GM12878 (cell line): ENCODE measurements at regions not wholly inside any gene's neighbourhood (a gene's known extent, or its start where the extent isn't known, plus 50 kb on each side); places are given as distances from the start of the nearest gene placed in this dataset.

Experiments
- ATAC-seq: fragments of 200-7000 bp; cut with Tn5 transposase; 3 replicates; pipeline ENCODE4 v1.9.1; 2020; ENCODE audit warnings: mild to moderate bottlenecking, moderate library complexity
- BruUV-seq: library from RNA; stranded (reverse); fragments of 400-500 nt; replicated peaks from 2 replicates; lab custom pipeline; 2021; lab: Mats Ljungman, UMichigan
- CTCF ChIA-PET: fragments of 300-600 bp; sonication (Branson Sonifier 250); formaldehyde crosslinking; extraction: SDS; loops from one replicate; lab custom pipeline; 2021; ENCODE audit warnings: inconsistent platforms; lab: Yijun Ruan, JAX
- POLR2A ChIA-PET: fragments of 350-600 bp; formaldehyde crosslinking; extraction: SDS; loops from one replicate; lab custom pipeline; 2021; ENCODE audit warnings: inconsistent platforms; lab: Charles Lee
- RAD21 ChIA-PET: fragments of 300-600 bp; sonication (Branson Sonifier 250); formaldehyde crosslinking; loops from one replicate; lab custom pipeline; 2023; ENCODE audit warnings: antibody characterized with exemption; ENCODE audit not compliant: unreplicated experiment; lab: Charles Lee
- SMC1A ChIA-PET: fragments of 300-600 bp; sonication (Branson Sonifier 250); formaldehyde crosslinking; loops from one replicate; lab custom pipeline; 2023; ENCODE audit not compliant: unreplicated experiment, uncharacterized antibody; lab: Charles Lee
- DNase-seq: peaks from one replicate; pipeline ENCODE4 v3.0.0-alpha.2; 2011; ENCODE audit warnings: low read depth, low spot score
- FAIRE-seq: peaks from 3 replicates; lab custom pipeline; 2011; peaks lifted over from hg19 to GRCh38; lab: Jason Lieb, UNC
- H2AFZ ChIP-seq: 2 replicates; pipeline ENCODE4 v1.6.0; 2011; ENCODE audit warnings: low read depth, low read length, control low read depth; ENCODE audit not compliant: control insufficient read depth
- H3K27ac ChIP-seq: 2 replicates; pipeline ENCODE4 v1.5.1; 2011; ENCODE audit warnings: control low read depth; ENCODE audit not compliant: control insufficient read depth, insufficient read depth
- H3K27me3 ChIP-seq, 2 experiments: replicated peaks in 1 of 2; 2 replicates each; pipeline versions ENCODE4 v1.6.0 to v1.6.1; 2011; ENCODE audit warnings: low read length in 1 of 2; ENCODE audit not compliant: control insufficient read depth in 2 of 2, insufficient read depth in 2 of 2
- H3K36me3 ChIP-seq, 2 experiments: 2 replicates each; pipeline ENCODE4 v1.5.1; 2011; ENCODE audit warnings: low read length in 1 of 2; ENCODE audit not compliant: control insufficient read depth in 2 of 2, insufficient read depth in 2 of 2
- H3K4me1 ChIP-seq: 2 replicates; pipeline ENCODE4 v1.6.1; 2011; ENCODE audit warnings: mild to moderate bottlenecking, low read length, moderate library complexity, mixed read lengths; ENCODE audit not compliant: control insufficient read depth, insufficient read depth
- H3K4me2 ChIP-seq: 2 replicates; pipeline ENCODE4 v1.6.0; 2011; ENCODE audit warnings: control low read depth; ENCODE audit not compliant: control insufficient read depth, insufficient read depth
- H3K4me3 ChIP-seq: fragments of 200-600 bp; sonication (generic); 2 replicates; pipeline ENCODE4 v1.5.1; 2016
- H3K79me2 ChIP-seq: 2 replicates; pipeline ENCODE4 v1.6.0; 2011; ENCODE audit warnings: low read length; ENCODE audit not compliant: control insufficient read depth, insufficient read depth
- H3K9ac ChIP-seq: 2 replicates; pipeline ENCODE4 v1.8.0; 2011; ENCODE audit warnings: low read length, control low read depth, mixed read lengths; ENCODE audit not compliant: control insufficient read depth, insufficient read depth
- H3K9me3 ChIP-seq: replicated peaks from 3 replicates; pipeline ENCODE4 v1.5.1; 2011; ENCODE audit warnings: mild to moderate bottlenecking, low read length; ENCODE audit not compliant: control insufficient read depth, insufficient read depth
- H4K20me1 ChIP-seq: 2 replicates; pipeline ENCODE4 v1.6.0; 2011; ENCODE audit not compliant: control insufficient read depth, insufficient read depth
- ASH2L ChIP-seq: fragments of 300-600, 200-600 bp; sonication (generic); IDR thresholded peaks from 2 replicates; pipeline ENCODE4 v1.6.1; 2017; ENCODE audit warnings: low read depth, mild to moderate bottlenecking, borderline replicate concordance
- CEBPB ChIP-seq, 2 experiments: fragments of 150-350 bp in 1 of 2; IDR thresholded peaks; 2 replicates each; pipeline ENCODE4 v1.6.1; 2012 to 2014; ENCODE audit warnings: low read depth in 2 of 2, low read length in 2 of 2, borderline replicate concordance in 1 of 2, inconsistent platforms in 1 of 2
- CHD1 ChIP-seq: IDR thresholded peaks from 2 replicates; pipeline ENCODE4 v1.6.1; 2012; ENCODE audit warnings: low read depth, low read length, improper control_type of control experiment
- PAX5 ChIP-seq: IDR thresholded peaks from 2 replicates; pipeline ENCODE4 v1.6.1; 2011; ENCODE audit warnings: low read depth, low read length, borderline replicate concordance
- PRDM15 ChIP-seq: fragments of 450-650 bp; formaldehyde crosslinking; IDR thresholded peaks from 2 replicates; pipeline ENCODE4 v1.4.0; 2020; ENCODE audit warnings: mild to moderate bottlenecking, moderate library complexity
- SMAD1 ChIP-seq: fragments of 450-650 bp; IDR thresholded peaks from 2 replicates; pipeline ENCODE4 v1.6.1; 2018; ENCODE audit warnings: mild to moderate bottlenecking, low read depth; ENCODE audit not compliant: partially characterized antibody
- ZBED1 ChIP-seq: IDR thresholded peaks from 2 replicates; pipeline ENCODE4 v1.6.1; 2016; ENCODE audit warnings: borderline replicate concordance
- ZBTB11 ChIP-seq: fragments of 450-650 bp; formaldehyde crosslinking; IDR thresholded peaks from 2 replicates; pipeline ENCODE4 v1.5.0; 2022; ENCODE audit warnings: mild to moderate bottlenecking, missing genetic modification characterization
- ZNF592 ChIP-seq: fragments of 450-650 bp; IDR thresholded peaks from 2 replicates; pipeline ENCODE4 v1.6.1; 2017; ENCODE audit warnings: mild to moderate bottlenecking, moderate library complexity
- WGBS: methylation state at CpG from one replicate; pipeline ENCODE4 v1.1.6; 2016; ENCODE audit warnings: low lambda C conversion rate; ENCODE audit not compliant: insufficient replicate concordance, insufficient coverage; ENCODE audit errors: missing lambda C conversion rate; 5-methylcytosine and 5-hydroxymethylcytosine counted together
- in situ Hi-C: fragments of 300-500 bp; cut with MboI; formaldehyde crosslinking; loops from 9 replicates; pipeline ENCODE4 v1.14.3; 2018; ENCODE audit warnings: mixed read lengths
- intact Hi-C: fragments of 100-400 bp; cut with micrococcal nuclease; formaldehyde crosslinking; loops from one replicate; pipeline ENCODE4 v1.14.2; 2022; ENCODE audit not compliant: unreplicated experiment

- Histone ChIP-seq H4K20me1 (no peaks in the 10 kb centered on the region), H3K4me1 (no peaks in the 10 kb centered on the region), H3K27me3 (no peaks in the 10 kb centered on the region; a peak in 2 of 4 replicates), H3K4me2 (no peak overlapping the region), H3K9me3 (no peaks in the 10 kb centered on the region), H3K9ac (no peak overlapping the region), H3K4me3 (no peak overlapping the region), H3K36me3 (no peaks in the 10 kb centered on the region), H3K79me2 (no peaks in the 10 kb centered on the region), H2AFZ (no peak overlapping the region), H3K27ac (no peak overlapping the region)
- ChIA-PET RAD21 (no interaction called here), CTCF (no interaction called here), POLR2A (no interaction called here), SMC1A (no interaction called here)
- TF ChIP-seq ZNF592 (no peak), PRDM15 (CRISPR knock-in tag) (no peak), ZBTB11 (CRISPR knock-in tag) (no peak), PAX5 (no peak), CEBPB (IDR thresholded peaks at IDR 0.05; ENCODE audit: borderline replicate concordance in 1 of 2, low read depth in 2 of 2, low read length in 2 of 2) (no peak), ZBED1 (no peak), ASH2L (no peak), SMAD1 (no peak), CHD1 (no peak)
- WGBS, result 7% methylated on average over 8 of the region's 8 CpGs
- no peak for FAIRE-seq
- in situ Hi-C loops (no loop called here), intact Hi-C loops (no loop called here)
- no TSS peak for BruUV-seq
- no peak for ATAC-seq
- DNase-seq, result no peak
These were observed 446.9 kb upstream of the B3GAT1 start for GRCh38 chr11:134858783-134859480.
